ENCODE measurements at regions not wholly inside any gene's neighbourhood (a gene's known extent, or its start where the extent isn't known, plus 50 kb on each side); places are given as distances from the start of the nearest gene placed in this dataset.

DNA sequence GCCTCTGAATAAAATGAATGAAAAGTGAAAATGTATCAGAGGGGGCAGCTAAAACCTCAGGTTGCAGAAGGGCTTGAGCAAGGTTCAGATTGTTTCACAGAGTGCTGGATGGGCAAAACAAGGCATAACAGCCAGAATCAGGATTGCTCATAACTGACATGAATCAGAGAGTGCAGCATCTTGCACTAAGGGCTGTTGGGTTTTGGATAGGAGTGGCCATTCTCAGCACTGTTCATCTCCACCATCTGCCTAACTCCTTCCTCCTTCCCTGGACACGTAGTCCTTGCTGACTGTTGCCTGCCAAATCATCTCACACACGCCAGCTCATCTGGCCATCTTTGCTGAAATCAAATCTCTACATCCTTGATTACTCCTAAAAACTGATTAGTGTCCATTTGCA is 75.3 kb upstream of the C1QTNF7 start:
- TF ChIP-seq, protein P1, sequence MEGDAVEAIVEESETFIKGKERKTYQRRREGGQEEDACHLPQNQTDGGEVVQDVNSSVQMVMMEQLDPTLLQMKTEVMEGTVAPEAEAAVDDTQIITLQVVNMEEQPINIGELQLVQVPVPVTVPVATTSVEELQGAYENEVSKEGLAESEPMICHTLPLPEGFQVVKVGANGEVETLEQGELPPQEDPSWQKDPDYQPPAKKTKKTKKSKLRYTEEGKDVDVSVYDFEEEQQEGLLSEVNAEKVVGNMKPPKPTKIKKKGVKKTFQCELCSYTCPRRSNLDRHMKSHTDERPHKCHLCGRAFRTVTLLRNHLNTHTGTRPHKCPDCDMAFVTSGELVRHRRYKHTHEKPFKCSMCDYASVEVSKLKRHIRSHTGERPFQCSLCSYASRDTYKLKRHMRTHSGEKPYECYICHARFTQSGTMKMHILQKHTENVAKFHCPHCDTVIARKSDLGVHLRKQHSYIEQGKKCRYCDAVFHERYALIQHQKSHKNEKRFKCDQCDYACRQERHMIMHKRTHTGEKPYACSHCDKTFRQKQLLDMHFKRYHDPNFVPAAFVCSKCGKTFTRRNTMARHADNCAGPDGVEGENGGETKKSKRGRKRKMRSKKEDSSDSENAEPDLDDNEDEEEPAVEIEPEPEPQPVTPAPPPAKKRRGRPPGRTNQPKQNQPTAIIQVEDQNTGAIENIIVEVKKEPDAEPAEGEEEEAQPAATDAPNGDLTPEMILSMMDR (IDR thresholded peaks at IDR 0.05 in 8 of 11, conservative IDR thresholded peaks at IDR 0.05 in 3 of 11): no peak
- TF ChIP-seq POLR2AphosphoS5 (IDR thresholded peaks at IDR 0.05): no peak
- TF ChIP-seq POLR2A (IDR thresholded peaks at IDR 0.05): no peak
